ENCODE measurements at regions not wholly inside any gene's neighbourhood (a gene's known extent, or its start where the extent isn't known, plus 50 kb on each side); places are given as distances from the start of the nearest gene placed in this dataset.

DNA sequence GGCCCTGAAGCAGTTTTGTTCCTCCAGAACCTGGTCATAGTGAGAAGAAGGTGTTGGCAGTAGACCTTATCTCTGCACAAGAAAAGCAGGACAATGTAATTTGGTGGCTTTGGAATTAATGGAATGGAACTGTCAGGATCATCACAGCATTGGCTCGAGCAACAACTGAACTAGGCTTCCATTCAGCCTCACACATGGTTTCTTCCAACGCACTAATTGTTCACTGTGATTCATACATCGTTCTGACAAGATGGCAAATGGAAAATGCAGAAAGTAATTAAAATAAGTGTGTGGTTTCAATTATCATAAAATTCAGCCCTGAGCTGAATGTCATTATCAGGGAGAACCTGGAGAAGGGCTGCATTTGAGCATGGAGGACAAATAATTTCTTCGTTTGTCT is 80.6 kb downstream of the MFSD1 start:
- in situ Hi-C loops (cut with MboI; ENCODE audit: low pct_unique_long_range_greater_than_20kb in 2 of 9, low sequenced_read_pairs in 9 of 9, unreplicated experiment in 9 of 9) = no loop called here
- Histone ChIP-seq H3K4me3 (no peak overlapping the region), H3K27ac (no peak overlapping the region), H3K4me1 (replicated peaks in 1 of 2) (peaks cover 0 to 5% of the 10 kb centered on the region in 2 donors)
- peak in 4 of 8 experiments; percentile 40 to 62 (median 54) for ATAC-seq (replicated peaks in 6 of 8)
- WGBS, 10 experiments = 0 to 95% (median 63%) methylated on average over 2 to 4 of the region's 4 CpGs; no CpG with 5 or more reads in 1 of the 10 experiments

DNA sequence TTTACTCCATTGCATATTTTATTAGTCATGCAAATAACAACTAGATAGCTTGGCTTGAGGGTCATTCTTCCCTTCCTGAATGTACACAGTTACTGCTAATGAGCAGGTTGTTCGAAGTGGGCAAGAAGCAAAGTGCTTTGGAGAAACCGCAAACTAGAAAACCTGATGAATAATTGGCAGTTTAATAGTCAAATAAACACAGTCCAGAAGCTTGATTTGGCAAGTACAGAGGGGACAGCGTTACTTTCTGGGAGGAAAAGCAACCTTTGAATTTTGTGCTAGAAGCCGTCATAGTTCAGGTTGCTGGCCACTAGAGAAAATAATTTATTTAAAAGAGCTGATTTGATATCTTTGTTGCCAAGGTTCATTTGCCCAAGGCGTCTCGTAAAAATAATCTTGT is 94.9 kb downstream of the MFSD1 start:
- Histone ChIP-seq H3K4me1 (replicated peaks in 1 of 2) (peaks cover 3 to 46% of the 10 kb centered on the region in 2 donors), H3K27ac (no peak overlapping the region), H3K4me3 (no peak overlapping the region)
- in situ Hi-C loops (cut with MboI; ENCODE audit: low pct_unique_long_range_greater_than_20kb in 2 of 9, low sequenced_read_pairs in 9 of 9, unreplicated experiment in 9 of 9) = no loop called here
- 37 to 92% (median 83%) methylated on average over 2 to 6 of the region's 6 CpGs for WGBS, 10 experiments
- no peak for ATAC-seq (replicated peaks in 6 of 8)

DNA sequence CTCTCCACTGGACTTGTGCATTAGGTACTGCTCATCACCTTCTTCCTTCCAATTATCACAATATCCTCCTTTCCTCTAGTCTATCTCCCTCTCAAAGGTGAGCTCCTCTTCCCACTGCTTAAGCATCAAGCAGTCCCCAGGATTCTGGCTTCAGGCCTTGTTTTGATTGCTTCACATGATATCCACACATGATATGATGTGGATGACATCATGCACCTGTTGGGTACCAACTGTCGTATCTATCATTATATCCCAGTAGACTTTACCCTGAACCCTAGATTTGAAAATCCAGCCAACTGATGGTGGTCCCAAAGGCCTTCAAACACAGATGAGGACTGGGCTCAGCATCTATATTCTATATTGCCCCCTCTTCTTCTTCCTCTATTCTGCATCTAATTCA is 104.9 kb downstream of the MFSD1 start:
- no peak for ATAC-seq (replicated peaks in 6 of 8)
- in situ Hi-C loops (cut with MboI; ENCODE audit: low pct_unique_long_range_greater_than_20kb in 2 of 9, low sequenced_read_pairs in 9 of 9, unreplicated experiment in 9 of 9) = loop anchor here in 2 of 9 experiments (25.0 kb wide), 1 partner anchor 356 kb away; no protein-coding TSS in a partner anchor
- 86 to 100% (median 100%) methylated on average over 1 of the region's 1 CpG; no CpG with 5 or more reads in 5 of the 10 experiments for WGBS, 10 experiments

DNA sequence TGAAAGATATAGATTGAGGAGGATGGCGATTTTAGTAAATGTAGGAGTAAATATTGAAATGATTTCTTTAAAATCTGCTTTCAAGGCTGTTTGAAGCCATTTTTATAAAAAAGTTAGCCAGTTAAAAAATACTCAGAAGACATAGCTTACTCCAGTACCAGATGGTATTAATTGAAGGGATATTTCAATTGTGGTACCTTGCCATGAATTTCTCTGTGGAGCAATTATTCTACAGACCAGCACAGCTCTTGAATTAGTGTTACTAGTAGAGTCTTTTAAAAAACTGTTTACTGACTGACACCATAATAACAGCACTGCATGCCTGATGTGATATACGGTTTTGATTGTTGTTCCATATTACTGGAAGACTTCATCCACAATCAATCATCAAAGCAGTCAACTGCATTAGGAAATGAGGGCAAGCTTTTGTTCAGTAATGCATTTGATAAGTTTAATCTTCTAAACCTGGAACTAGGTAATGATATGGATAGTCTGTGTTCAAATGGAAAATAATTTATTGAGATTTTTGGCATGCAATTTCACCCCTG is 106.4 kb downstream of the MFSD1 start:
- peaks cover 9 to 51% of the 10 kb centered on the region in 2 donors for H3K4me1 ChIP-seq (replicated peaks in 1 of 2)
- ATAC-seq (replicated peaks in 6 of 8) = peak in 5 of 8 experiments; percentile 81 to 92 (median 90)
- in situ Hi-C loops (cut with MboI; ENCODE audit: low pct_unique_long_range_greater_than_20kb in 2 of 9, low sequenced_read_pairs in 9 of 9, unreplicated experiment in 9 of 9) = loop anchor here in 2 of 9 experiments (25.0 kb wide), 1 partner anchor 354 kb away; no protein-coding TSS in a partner anchor
- no peak overlapping the region for H3K27ac ChIP-seq
- 0 to 100% (median 50%) methylated on average over 1 to 2 of the region's 2 CpGs; no CpG with 5 or more reads in 1 of the 10 experiments for WGBS, 10 experiments
- no peak overlapping the region for H3K4me3 ChIP-seq

More for the DNA sequence above, 104.9 kb downstream of the MFSD1 start:
- Histone ChIP-seq H3K27ac (no peak overlapping the region), H3K4me3 (no peak overlapping the region), H3K4me1 (replicated peaks in 1 of 2) (peaks cover 9 to 62% of the 10 kb centered on the region in 2 donors)

DNA sequence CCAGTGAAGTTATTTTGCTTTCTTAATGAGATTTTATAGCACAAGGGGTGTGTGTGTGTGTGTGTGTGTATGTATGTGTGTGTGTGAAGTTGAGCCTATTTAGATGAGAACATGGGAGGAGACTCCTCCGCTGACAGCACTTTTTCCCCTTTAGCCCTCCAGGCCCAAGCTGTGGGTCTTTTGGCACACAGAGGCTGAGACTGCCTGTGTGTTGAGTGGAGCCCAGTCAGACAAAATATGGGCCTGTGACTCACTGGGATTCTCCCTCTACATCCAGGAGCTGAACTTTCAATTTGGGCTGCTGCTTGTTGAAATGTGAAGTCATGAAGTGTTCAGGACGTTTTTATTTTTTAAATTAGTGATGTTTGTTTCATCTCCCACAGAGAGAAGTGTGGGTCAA is 108.0 kb downstream of the MFSD1 start:
- no peak overlapping the region for H3K27ac ChIP-seq
- H3K4me3 ChIP-seq = no peak overlapping the region
- in situ Hi-C loops (cut with MboI; ENCODE audit: low pct_unique_long_range_greater_than_20kb in 2 of 9, low sequenced_read_pairs in 9 of 9, unreplicated experiment in 9 of 9) = loop anchor here in 3 of 9 experiments (10.0 to 25.0 kb wide), 3 partner anchors 235 to 352 kb away; no protein-coding TSS in a partner anchor
- 0 to 54% (median 17%) methylated on average over 1 to 2 of the region's 2 CpGs; no CpG with 5 or more reads in 3 of the 10 experiments for WGBS, 10 experiments
- peaks cover 9 to 50% of the 10 kb centered on the region in 2 donors for H3K4me1 ChIP-seq (replicated peaks in 1 of 2)
- peak in 3 of 8 experiments; percentile 74 to 85 (median 75) for ATAC-seq (replicated peaks in 6 of 8)

DNA sequence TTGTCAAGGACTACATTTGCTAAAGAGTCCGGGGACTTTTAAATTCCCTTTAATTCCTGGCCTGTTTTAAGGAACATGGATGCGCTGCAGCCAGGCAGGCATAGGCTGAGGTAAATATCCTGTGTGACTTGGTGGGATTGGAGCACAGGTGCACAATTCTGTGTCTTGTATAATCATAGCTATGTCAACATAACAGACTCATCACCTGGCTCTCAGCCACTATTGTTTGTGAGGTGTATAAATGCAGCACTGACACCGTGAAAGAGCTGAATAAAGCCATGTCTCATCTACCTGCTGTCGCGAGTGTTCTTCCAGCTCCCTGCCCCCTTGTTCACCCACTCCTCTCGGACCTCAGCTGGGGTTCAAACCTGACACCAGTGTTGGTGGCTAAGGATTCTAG is 109.7 kb downstream of the MFSD1 start:
- WGBS, 10 experiments = 53 to 100% (median 97%) methylated on average over 1 to 5 of the region's 6 CpGs; no CpG with 5 or more reads in 1 of the 10 experiments
- Histone ChIP-seq H3K4me1 (replicated peaks in 1 of 2) (peaks cover 9 to 49% of the 10 kb centered on the region in 2 donors), H3K27ac (peak overlapping the region in 1 of 2 donors; percentile 47), H3K4me3 (no peak overlapping the region)
- peak in 2 of 8 experiments; percentile 14 to 39 for ATAC-seq (replicated peaks in 6 of 8)
- in situ Hi-C loops (cut with MboI; ENCODE audit: low pct_unique_long_range_greater_than_20kb in 2 of 9, low sequenced_read_pairs in 9 of 9, unreplicated experiment in 9 of 9) = loop anchor here in 3 of 9 experiments (10.0 to 25.0 kb wide), 3 partner anchors 233 to 351 kb away; no protein-coding TSS in a partner anchor

DNA sequence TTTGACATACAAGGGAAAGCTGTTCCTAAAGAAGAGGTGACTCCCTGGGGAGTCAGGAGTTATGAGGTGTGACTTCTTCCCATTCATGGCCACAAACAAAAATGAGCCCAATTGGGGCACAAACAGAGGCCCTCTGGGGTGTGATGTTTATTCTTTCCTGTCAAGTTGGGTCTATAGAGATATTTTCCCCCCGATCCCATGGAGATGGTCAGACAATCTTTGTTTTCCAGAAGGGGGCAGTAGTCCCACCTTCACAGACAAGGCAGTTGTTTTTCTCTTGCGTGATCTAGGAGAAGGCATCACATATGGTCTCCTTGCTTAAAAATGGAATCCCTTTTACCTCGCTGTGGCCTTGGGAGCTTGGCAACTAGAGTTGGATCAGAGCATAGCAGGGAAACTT is 110.3 kb downstream of the MFSD1 start:
- 41 to 86% (median 83%) methylated on average over 1 to 3 of the region's 3 CpGs; no CpG with 5 or more reads in 5 of the 10 experiments for WGBS, 10 experiments
- no peak for ATAC-seq (replicated peaks in 6 of 8)

DNA sequence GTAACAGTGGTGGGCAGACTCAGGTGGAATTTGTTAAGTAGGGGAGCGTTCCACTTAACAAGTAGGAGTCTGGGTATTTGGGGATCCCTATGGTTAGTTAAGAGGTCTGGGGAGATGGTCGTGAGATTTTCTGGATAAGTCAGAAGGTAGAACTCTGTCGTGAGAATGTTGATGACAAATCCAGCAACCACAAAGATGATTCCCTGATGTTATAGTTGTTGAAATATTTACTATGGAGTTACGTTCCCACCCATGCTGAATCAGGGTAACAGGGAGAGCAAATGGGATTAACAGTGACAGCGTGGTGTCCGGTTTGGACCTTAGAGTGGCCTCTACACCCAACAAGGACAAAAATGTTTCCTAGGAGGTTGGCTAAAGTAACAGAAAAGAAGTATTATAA is 110.8 kb downstream of the MFSD1 start:
- 46 to 100% (median 90%) methylated on average over 1 to 6 of the region's 6 CpGs for WGBS, 10 experiments
- in situ Hi-C loops (cut with MboI; ENCODE audit: low pct_unique_long_range_greater_than_20kb in 2 of 9, low sequenced_read_pairs in 9 of 9, unreplicated experiment in 9 of 9) = loop anchor here in 3 of 9 experiments (10.0 to 25.0 kb wide), 3 partner anchors 232 to 350 kb away; no protein-coding TSS in a partner anchor
- Histone ChIP-seq H3K27ac (no peak overlapping the region), H3K4me1 (replicated peaks in 1 of 2) (peaks cover 3 to 38% of the 10 kb centered on the region in 2 donors), H3K4me3 (no peak overlapping the region)
- ATAC-seq (replicated peaks in 6 of 8) = no peak

More for the DNA sequence above, 110.3 kb downstream of the MFSD1 start:
- Histone ChIP-seq H3K4me1 (replicated peaks in 1 of 2) (peaks cover 8 to 43% of the 10 kb centered on the region in 2 donors), H3K27ac (peak overlapping the region in 1 of 2 donors; percentile 47), H3K4me3 (no peak overlapping the region)
- in situ Hi-C loops (cut with MboI; ENCODE audit: low pct_unique_long_range_greater_than_20kb in 2 of 9, low sequenced_read_pairs in 9 of 9, unreplicated experiment in 9 of 9) = loop anchor here in 3 of 9 experiments (10.0 to 25.0 kb wide), 3 partner anchors 233 to 350 kb away; no protein-coding TSS in a partner anchor

DNA sequence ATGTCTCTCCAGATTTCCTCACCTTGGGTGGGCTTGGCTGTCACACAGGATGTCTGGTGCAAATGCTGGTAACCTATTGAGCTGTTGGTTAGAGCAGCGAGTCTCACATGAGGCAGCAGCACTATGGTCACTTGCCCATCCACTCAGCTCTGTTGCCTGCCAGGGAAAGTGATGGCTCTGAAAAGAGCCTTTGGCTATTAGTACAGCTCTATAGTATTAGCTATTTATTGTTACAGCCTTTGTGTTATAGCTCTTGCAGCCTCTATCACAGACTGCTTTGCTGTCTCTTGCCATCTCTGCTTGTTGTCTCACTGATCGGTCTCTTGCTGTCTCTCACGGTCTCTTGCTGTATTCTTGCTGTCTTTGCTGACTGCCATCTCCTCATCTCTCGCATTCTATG is 114.3 kb downstream of the MFSD1 start:
- Histone ChIP-seq H3K4me3 (no peak overlapping the region), H3K4me1 (replicated peaks in 1 of 2) (peaks cover 5 to 33% of the 10 kb centered on the region in 2 donors), H3K27ac (no peak overlapping the region)
- whole genome bisulfite sequencing, 10 experiments = 60 to 100% (median 86%) methylated on average over 1 to 4 of the region's 4 CpGs; no CpG with 5 or more reads in 2 of the 10 experiments
- ATAC-seq (replicated peaks in 6 of 8) = no peak
- in situ Hi-C loops (cut with MboI; ENCODE audit: low pct_unique_long_range_greater_than_20kb in 2 of 9, low sequenced_read_pairs in 9 of 9, unreplicated experiment in 9 of 9) = loop anchor here in 3 of 9 experiments (10.0 to 25.0 kb wide), 3 partner anchors 229 to 346 kb away; no protein-coding TSS in a partner anchor

DNA sequence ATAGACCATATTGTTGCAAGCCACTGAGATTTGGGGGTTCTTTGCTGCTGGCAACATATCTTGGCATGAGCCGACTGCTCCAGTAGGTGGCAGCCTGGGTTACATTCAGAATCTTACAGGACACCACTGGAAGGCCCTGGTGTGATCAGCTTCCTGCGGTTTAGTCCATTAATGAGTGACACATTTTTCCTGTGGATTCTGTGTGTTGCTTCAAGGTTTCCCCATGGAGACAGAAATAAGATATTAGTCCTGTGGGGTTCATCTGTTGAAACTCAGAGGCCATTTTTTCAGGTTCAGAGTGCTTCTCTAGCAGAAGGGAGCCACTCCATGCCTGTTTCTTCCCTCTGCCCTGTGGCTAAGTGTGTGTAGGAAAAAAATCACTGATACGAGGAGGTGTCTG is 116.2 kb downstream of the MFSD1 start:
- no peak overlapping the region for H3K4me3 ChIP-seq
- H3K4me1 ChIP-seq (replicated peaks in 1 of 2) = peaks cover 5 to 25% of the 10 kb centered on the region in 2 donors
- in situ Hi-C loops (cut with MboI; ENCODE audit: low pct_unique_long_range_greater_than_20kb in 2 of 9, low sequenced_read_pairs in 9 of 9, unreplicated experiment in 9 of 9) = loop anchor here in 3 of 9 experiments (10.0 to 25.0 kb wide), 3 partner anchors 227 to 344 kb away; no protein-coding TSS in a partner anchor
- H3K27ac ChIP-seq = no peak overlapping the region
- 0 to 63% (median 33%) methylated on average over 1 to 3 of the region's 3 CpGs; no CpG with 5 or more reads in 4 of the 10 experiments for WGBS, 10 experiments
- ATAC-seq (replicated peaks in 6 of 8) = peak; percentile 82 to 98 (median 92)

DNA sequence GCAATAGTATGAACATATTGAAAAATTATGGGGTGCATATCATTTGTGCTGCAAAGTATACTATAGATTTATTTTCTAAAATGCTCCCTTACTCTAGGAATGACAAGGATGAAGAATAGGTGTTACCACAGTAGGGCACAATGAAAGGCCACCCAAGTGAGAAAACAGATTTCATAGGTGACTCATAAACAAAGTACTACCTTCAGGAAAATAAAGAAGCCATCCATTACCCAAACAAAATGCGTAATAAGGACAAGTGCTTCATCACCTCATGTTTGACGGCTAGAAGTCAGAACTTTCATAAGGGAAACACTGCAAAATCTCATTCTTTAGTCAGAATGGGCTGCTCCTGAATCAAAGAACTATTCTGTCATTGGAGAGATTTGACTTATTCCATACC is 116.6 kb downstream of the MFSD1 start:
- in situ Hi-C loops (cut with MboI; ENCODE audit: low pct_unique_long_range_greater_than_20kb in 2 of 9, low sequenced_read_pairs in 9 of 9, unreplicated experiment in 9 of 9) = loop anchor here in 3 of 9 experiments (10.0 to 25.0 kb wide), 3 partner anchors 226 to 344 kb away; no protein-coding TSS in a partner anchor
- Histone ChIP-seq H3K4me3 (no peak overlapping the region), H3K27ac (no peak overlapping the region), H3K4me1 (replicated peaks in 1 of 2) (peaks cover 5 to 25% of the 10 kb centered on the region in 2 donors)
- WGBS, 10 experiments = 67 to 100% (median 87%) methylated on average over 1 to 2 of the region's 2 CpGs; no CpG with 5 or more reads in 2 of the 10 experiments
- ATAC-seq (replicated peaks in 6 of 8) = peak in 4 of 8 experiments; percentile 12 to 25 (median 23)

DNA sequence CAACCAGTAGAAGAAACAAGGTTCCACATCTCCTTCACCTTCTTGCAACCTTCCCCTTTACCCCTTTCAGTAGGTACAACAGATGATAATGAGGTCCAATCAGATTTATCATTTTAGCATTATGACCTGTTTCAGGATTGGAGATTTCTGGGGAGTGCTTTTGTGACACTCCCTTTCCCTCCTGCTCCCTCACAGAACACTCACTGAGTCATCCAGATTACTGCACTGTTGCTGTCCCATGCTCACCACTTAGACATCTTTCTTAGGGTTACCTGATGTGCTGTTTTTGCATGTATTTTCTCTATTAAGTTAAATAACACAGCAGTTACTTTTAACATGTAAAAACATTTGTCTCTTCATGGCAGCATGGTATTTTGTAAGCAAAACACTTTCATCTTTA is 118.5 kb downstream of the MFSD1 start:
- in situ Hi-C loops (cut with MboI; ENCODE audit: low pct_unique_long_range_greater_than_20kb in 2 of 9, low sequenced_read_pairs in 9 of 9, unreplicated experiment in 9 of 9) = loop anchor here in 2 of 9 experiments (25.0 kb wide), 1 partner anchor 342 kb away; no protein-coding TSS in a partner anchor
- H3K4me3 ChIP-seq = no peak overlapping the region
- H3K4me1 ChIP-seq (replicated peaks in 1 of 2) = peaks cover 7 to 25% of the 10 kb centered on the region in 2 donors
- ATAC-seq (replicated peaks in 6 of 8) = peak in 3 of 8 experiments; percentile 15 to 62 (median 51)
- no peak overlapping the region for H3K27ac ChIP-seq

GRCh38 chr3:158925021-158925420 is 123.2 kb downstream of the MFSD1 start:
- peak in 1 of 8 experiments; percentile 40 for ATAC-seq (replicated peaks in 6 of 8)

More at GRCh38 chr3:158925021-158925420, 123.2 kb downstream of the MFSD1 start:
- no peak overlapping the region for H3K4me3 ChIP-seq
- no peak overlapping the region for H3K27ac ChIP-seq
- WGBS, 10 experiments = 10 to 88% (median 38%) methylated on average over 1 to 5 of the region's 5 CpGs; no CpG with 5 or more reads in 3 of the 10 experiments
- peaks cover 12 to 15% of the 10 kb centered on the region in 2 donors for H3K4me1 ChIP-seq (replicated peaks in 1 of 2)
- in situ Hi-C loops (cut with MboI; ENCODE audit: low pct_unique_long_range_greater_than_20kb in 2 of 9, low sequenced_read_pairs in 9 of 9, unreplicated experiment in 9 of 9) = no loop called here
